WTC11 (cell line): ENCODE measurements at regions not wholly inside any gene's neighbourhood (a gene's known extent, or its start where the extent isn't known, plus 50 kb on each side); places are given as distances from the start of the nearest gene placed in this dataset.

Experiments
- ATAC-seq: fragments of 200-7000 bp; cut with Tn5 transposase; 2 replicates; pipeline ENCODE4 v1.10.0; 2021; ENCODE audit warnings: mild to moderate bottlenecking, moderate library complexity
- CTCF ChIA-PET: fragments of 300-600 bp; sonication (Branson Sonifier 250); formaldehyde crosslinking; loops from one replicate; lab custom pipeline; 2021; ENCODE audit warnings: antibody characterized with exemption; lab: Charles Lee
- POLR2A ChIA-PET: fragments of 350-600 bp; sonication (Branson Sonifier 250); formaldehyde crosslinking; loops from one replicate; lab custom pipeline; 2021; ENCODE audit warnings: antibody characterized with exemption; lab: Charles Lee
- DNase-seq: peaks from one replicate; pipeline ENCODE4 v3.0.0; 2021; ENCODE audit warnings: low spot score
- H3K27ac Mint-ChIP-seq: 2 replicates; pipeline ENCODE4 v1.8.0; 2021; ENCODE audit warnings: mixed read lengths
- H3K27me3 Mint-ChIP-seq: 2 replicates; pipeline ENCODE4 v1.8.0; 2021; ENCODE audit warnings: low read depth, mild to moderate bottlenecking, moderate library complexity, mixed read lengths
- H3K36me3 Mint-ChIP-seq: 2 replicates; pipeline ENCODE4 v1.8.0; 2021; ENCODE audit warnings: mixed read lengths
- H3K4me1 Mint-ChIP-seq: 2 replicates; pipeline ENCODE4 v1.8.0; 2022; ENCODE audit warnings: mixed read lengths
- H3K4me3 Mint-ChIP-seq: 2 replicates; pipeline ENCODE4 v1.8.0; 2021; ENCODE audit warnings: mild to moderate bottlenecking, moderate library complexity, mixed read lengths
- H3K9me3 Mint-ChIP-seq: 2 replicates; pipeline ENCODE4 v1.8.0; 2021; ENCODE audit warnings: mixed read lengths
- ATF3 ChIP-seq: sonication (generic); formaldehyde crosslinking; conservative IDR thresholded peaks from 2 replicates; pipeline ENCODE4 v1.8.1; 2022; ENCODE audit warnings: mild to moderate bottlenecking, missing genetic modification reagents
- CTCF ChIP-seq: fragments of 200-600 bp; IDR thresholded peaks from 2 replicates; pipeline ENCODE4 v1.8.0; 2022; ENCODE audit warnings: antibody characterized with exemption
- ELF4 ChIP-seq: sonication (generic); formaldehyde crosslinking; IDR thresholded peaks from 2 replicates; pipeline ENCODE4 v1.8.1; 2022; ENCODE audit warnings: low read depth, mild to moderate bottlenecking, moderate library complexity, missing genetic modification reagents
- FOXK1 ChIP-seq: sonication (generic); formaldehyde crosslinking; IDR thresholded peaks from 2 replicates; pipeline ENCODE4 v1.8.0; 2022; ENCODE audit warnings: mild to moderate bottlenecking, moderate library complexity, missing genetic modification reagents
- IRF1 ChIP-seq: sonication (generic); formaldehyde crosslinking; IDR thresholded peaks from 2 replicates; pipeline ENCODE4 v1.8.0; 2023; ENCODE audit warnings: missing genetic modification reagents
- MLX ChIP-seq: sonication (generic); formaldehyde crosslinking; IDR thresholded peaks from 2 replicates; pipeline ENCODE4 v1.8.1; 2023; ENCODE audit warnings: mild to moderate bottlenecking, missing genetic modification reagents, moderate library complexity
- MXD4 ChIP-seq: fragments of 250-450 bp; sonication (Bioruptor Pico); IDR thresholded peaks from 2 replicates; pipeline ENCODE4 v1.8.0; 2021; ENCODE audit warnings: mild to moderate bottlenecking, moderate library complexity, borderline replicate concordance
- NFE2L1 ChIP-seq: sonication (generic); formaldehyde crosslinking; IDR thresholded peaks from 2 replicates; pipeline ENCODE4 v1.8.1; 2023; ENCODE audit warnings: missing genetic modification reagents
- NR2C2 ChIP-seq: sonication (generic); formaldehyde crosslinking; IDR thresholded peaks from 2 replicates; pipeline ENCODE4 v1.8.0; 2022; ENCODE audit warnings: mild to moderate bottlenecking, missing genetic modification reagents
- PRDM15 ChIP-seq: sonication (generic); formaldehyde crosslinking; IDR thresholded peaks from 2 replicates; pipeline ENCODE4 v1.8.0; 2022; ENCODE audit warnings: missing genetic modification reagents
- PREB ChIP-seq: sonication (generic); formaldehyde crosslinking; IDR thresholded peaks from 2 replicates; pipeline ENCODE4 v1.8.1; 2022; ENCODE audit warnings: mild to moderate bottlenecking, missing genetic modification reagents, moderate library complexity, borderline replicate concordance
- SMAD3 ChIP-seq: sonication (generic); formaldehyde crosslinking; IDR thresholded peaks from 2 replicates; pipeline ENCODE4 v1.8.0; 2022; ENCODE audit warnings: missing genetic modification reagents, mild to moderate bottlenecking, borderline replicate concordance
- SMAD4 ChIP-seq: sonication (generic); formaldehyde crosslinking; IDR thresholded peaks from 2 replicates; pipeline ENCODE4 v1.8.0; 2022; ENCODE audit warnings: mild to moderate bottlenecking, missing genetic modification reagents
- ZBTB21 ChIP-seq: sonication (generic); formaldehyde crosslinking; IDR thresholded peaks from 2 replicates; pipeline ENCODE4 v1.8.1; 2023; ENCODE audit warnings: mild to moderate bottlenecking, missing genetic modification reagents, borderline replicate concordance
- ZMAT4 ChIP-seq: fragments of 250-450 bp; sonication (Bioruptor Pico); IDR thresholded peaks from 2 replicates; pipeline ENCODE4 v1.9.0; 2021; ENCODE audit warnings: mild to moderate bottlenecking
- ZNF121 ChIP-seq: sonication (generic); formaldehyde crosslinking; IDR thresholded peaks from 2 replicates; pipeline ENCODE4 v1.8.0; 2023; ENCODE audit warnings: missing genetic modification reagents

GRCh38 chr1:72845381-72845780 lies 563.0 kb upstream of the NEGR1 start:
- Mint-ChIP-seq H3K4me1 (peaks cover 41% of the 10 kb centered on the region), H3K27me3 (no peaks in the 10 kb centered on the region), H3K9me3 (peaks cover 17% of the 10 kb centered on the region), H3K36me3 (peaks cover 5% of the 10 kb centered on the region; the same call in 1 of the 2 replicates), H3K4me3 (no peak overlapping the region), H3K27ac (no peak overlapping the region)
- DNase-seq (peak; percentile 32), ATAC-seq (peak; percentile 95)
- CTCF ChIA-PET: interaction anchor here (1.1 to 2.0 kb wide), 2 partner anchors 121 to 255 kb away, joined by 4 to 13 read pairs; no protein-coding TSS in a partner anchor
- TF ChIP-seq MXD4 (CRISPR knock-in tag): no peak
- TF ChIP-seq CTCF: peak; percentile 22; the same call in 1 of the 2 replicates
- no peak for TF ChIP-seq PREB (CRISPR knock-in tag)
- no peak for TF ChIP-seq PRDM15 (CRISPR knock-in tag)
- no peak for TF ChIP-seq MLX (CRISPR knock-in tag)
- TF ChIP-seq NFE2L1: no peak
- no peak for TF ChIP-seq IRF1
- POLR2A ChIA-PET: no interaction called here

GRCh38 chr1:72837781-72838180 lies 555.4 kb upstream of the NEGR1 start:
- ATAC-seq (no peak), DNase-seq (no peak)
- Mint-ChIP-seq H3K27ac (0 out of 2 replicates have a peak overlapping the region, but pooled peaks have one; percentile 77), H3K27me3 (no peaks in the 10 kb centered on the region), H3K4me3 (no peak overlapping the region), H3K36me3 (peaks cover 52% of the 10 kb centered on the region), H3K4me1 (peaks cover 14% of the 10 kb centered on the region), H3K9me3 (peaks cover 61% of the 10 kb centered on the region)
- no peak for TF ChIP-seq ZBTB21 (CRISPR knock-in tag)
- CTCF ChIA-PET: no interaction called here
- POLR2A ChIA-PET: no interaction called here

GRCh38 chr1:72830606-72831390 lies 548.5 kb upstream of the NEGR1 start:
- Mint-ChIP-seq H3K9me3 (peaks cover 65% of the 10 kb centered on the region), H3K4me3 (no peak overlapping the region), H3K4me1 (peaks cover 23% of the 10 kb centered on the region), H3K27ac (no peak overlapping the region), H3K27me3 (no peaks in the 10 kb centered on the region), H3K36me3 (peaks cover 58% of the 10 kb centered on the region)
- ChIA-PET CTCF (interaction anchor here (0.9 to 1.5 kb wide), 2 partner anchors 16 to 106 kb away, joined by 3 to 4 read pairs; no protein-coding TSS in a partner anchor), POLR2A (no interaction called here)
- peak; percentile 53 for DNase-seq
- TF ChIP-seq ATF3 (CRISPR knock-in tag) (no peak), SMAD4 (CRISPR knock-in tag) (no peak), SMAD3 (CRISPR knock-in tag) (no peak), NR2C2 (CRISPR knock-in tag) (no peak), FOXK1 (no peak), ELF4 (CRISPR knock-in tag) (no peak), PREB (CRISPR knock-in tag) (no peak), ZNF121 (CRISPR knock-in tag) (no peak), ZMAT4 (CRISPR knock-in tag) (no peak)
- ATAC-seq: peak; percentile 97
